GM12865 (cell line): ENCODE measurements at regions not wholly inside any gene's neighbourhood (a gene's known extent, or its start where the extent isn't known, plus 50 kb on each side); places are given as distances from the start of the nearest gene placed in this dataset.

Experiments used
- DNase-seq: peaks from one replicate; pipeline ENCODE4 v3.0.0; 2010; ENCODE audit warnings: low read depth
- H3K4me3 ChIP-seq: 2 replicates; pipeline ENCODE4 v1.5.1; 2011; ENCODE audit warnings: mild to moderate bottlenecking, low read depth, low read length, control low read depth
- TF ChIP-seq, protein P1 (sequence below): IDR thresholded peaks from 2 replicates; pipeline ENCODE4 v1.5.1; 2011; ENCODE audit warnings: low read length, control low read depth, low read depth, inconsistent platforms; ENCODE audit not compliant: insufficient read depth; ENCODE audit errors: missing control alignments

DNA sequence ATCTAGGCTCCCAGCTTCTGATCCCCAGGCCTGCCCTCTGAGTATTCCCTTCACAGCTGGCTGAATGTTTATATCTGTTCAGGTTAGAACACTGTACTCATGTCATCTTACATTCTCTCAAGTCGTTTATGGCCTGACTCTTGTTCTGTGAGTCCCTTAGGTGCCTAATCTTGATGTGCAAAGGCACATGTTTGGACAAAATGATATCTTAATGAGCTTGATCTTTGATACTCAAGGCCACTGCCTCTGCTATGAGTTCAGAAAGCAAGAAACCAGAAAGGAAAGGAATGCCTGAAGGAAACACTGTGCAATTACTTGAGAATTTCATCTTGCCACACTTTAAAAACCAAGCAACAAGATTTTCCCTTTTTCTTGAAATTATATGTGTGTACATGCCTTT, 391.8 kb upstream of the ZNF608 start:
- no peak for DNase-seq
- H3K4me3 ChIP-seq, result no peak overlapping the region
- TF ChIP-seq, protein P1, sequence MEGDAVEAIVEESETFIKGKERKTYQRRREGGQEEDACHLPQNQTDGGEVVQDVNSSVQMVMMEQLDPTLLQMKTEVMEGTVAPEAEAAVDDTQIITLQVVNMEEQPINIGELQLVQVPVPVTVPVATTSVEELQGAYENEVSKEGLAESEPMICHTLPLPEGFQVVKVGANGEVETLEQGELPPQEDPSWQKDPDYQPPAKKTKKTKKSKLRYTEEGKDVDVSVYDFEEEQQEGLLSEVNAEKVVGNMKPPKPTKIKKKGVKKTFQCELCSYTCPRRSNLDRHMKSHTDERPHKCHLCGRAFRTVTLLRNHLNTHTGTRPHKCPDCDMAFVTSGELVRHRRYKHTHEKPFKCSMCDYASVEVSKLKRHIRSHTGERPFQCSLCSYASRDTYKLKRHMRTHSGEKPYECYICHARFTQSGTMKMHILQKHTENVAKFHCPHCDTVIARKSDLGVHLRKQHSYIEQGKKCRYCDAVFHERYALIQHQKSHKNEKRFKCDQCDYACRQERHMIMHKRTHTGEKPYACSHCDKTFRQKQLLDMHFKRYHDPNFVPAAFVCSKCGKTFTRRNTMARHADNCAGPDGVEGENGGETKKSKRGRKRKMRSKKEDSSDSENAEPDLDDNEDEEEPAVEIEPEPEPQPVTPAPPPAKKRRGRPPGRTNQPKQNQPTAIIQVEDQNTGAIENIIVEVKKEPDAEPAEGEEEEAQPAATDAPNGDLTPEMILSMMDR, result no peak

DNA sequence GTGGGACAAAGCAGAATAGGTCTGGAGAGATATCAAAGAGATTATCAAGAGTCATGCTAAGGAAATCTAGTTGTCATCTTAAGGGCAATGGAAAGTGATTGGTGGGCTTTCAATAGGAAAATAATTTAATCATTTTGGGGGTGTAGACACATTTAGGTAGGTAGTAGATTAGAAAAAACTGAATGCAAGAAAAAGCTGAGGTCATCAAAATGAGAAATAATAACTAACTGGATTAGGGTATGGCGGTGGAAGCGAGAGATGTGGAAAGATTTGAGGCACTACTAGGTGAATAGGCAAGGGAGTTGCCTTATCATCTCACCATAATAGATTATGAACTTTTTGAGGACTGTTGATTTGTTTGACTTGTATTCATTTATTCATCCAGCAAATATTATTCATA, 393.2 kb upstream of the ZNF608 start:
- TF ChIP-seq, protein P1, result no peak
- no peak for DNase-seq
- no peak overlapping the region for H3K4me3 ChIP-seq

DNA sequence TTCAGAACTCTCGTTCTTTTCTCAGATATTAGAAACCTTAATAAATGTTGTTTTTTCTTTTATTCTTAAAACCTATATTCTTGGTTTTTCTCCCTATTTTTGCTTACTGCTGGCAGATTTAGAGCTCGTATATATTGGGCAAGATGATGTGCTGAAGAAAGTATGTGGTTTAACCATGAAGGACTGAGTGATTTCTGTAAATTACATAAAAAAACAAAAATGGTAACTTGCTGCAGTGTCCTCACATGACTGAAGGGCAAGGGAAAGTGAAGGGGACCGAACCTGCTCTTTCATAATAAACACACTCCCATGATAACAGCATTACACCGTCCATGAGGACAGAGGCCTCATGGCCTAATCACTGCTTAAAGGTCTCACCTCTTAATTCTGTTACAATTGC, 393.8 kb upstream of the ZNF608 start:
- H3K4me3 ChIP-seq, result no peak overlapping the region
- DNase-seq, result no peak
- TF ChIP-seq, protein P1, result no peak

DNA sequence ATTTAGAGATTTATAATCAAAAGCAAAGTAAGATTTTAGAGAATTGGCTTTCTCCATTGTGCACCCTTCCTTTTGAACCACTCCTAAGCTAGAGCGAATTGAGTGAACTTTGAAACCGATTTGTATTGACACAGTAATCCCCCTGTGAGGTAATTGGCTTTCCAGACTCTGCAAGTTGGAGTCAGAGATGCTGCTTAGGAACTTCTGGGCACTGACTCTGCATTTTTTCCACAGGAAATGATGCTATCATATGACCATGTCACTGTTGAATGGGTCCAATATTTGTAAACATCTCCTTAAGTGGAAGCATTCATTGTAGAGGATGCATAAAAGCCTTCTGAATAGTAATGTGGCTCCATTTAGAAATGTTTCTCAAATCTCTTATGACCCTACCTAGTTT, 394.4 kb upstream of the ZNF608 start:
- TF ChIP-seq, protein P1, result no peak
- DNase-seq, result no peak
- H3K4me3 ChIP-seq, result no peak overlapping the region

DNA sequence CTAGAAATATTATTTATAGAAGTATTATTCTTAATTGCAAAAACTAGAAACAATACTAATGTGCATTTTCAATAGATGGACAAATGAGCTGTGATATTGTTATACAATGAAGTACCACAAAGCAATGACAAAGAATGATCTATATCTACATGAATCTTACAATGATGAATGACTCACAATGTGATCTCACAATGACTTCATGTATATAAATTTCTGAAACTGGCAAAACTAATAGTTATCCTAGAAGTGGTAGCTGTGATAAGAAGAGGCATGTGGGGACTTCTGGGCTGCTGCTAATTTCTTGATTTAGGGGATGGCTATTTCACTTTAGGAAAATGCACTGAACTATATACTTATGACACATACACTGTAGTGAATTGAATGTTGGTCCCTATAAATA, 396.0 kb upstream of the ZNF608 start:
- no peak overlapping the region for H3K4me3 ChIP-seq
- DNase-seq, result no peak
- TF ChIP-seq, protein P1, result no peak

DNA sequence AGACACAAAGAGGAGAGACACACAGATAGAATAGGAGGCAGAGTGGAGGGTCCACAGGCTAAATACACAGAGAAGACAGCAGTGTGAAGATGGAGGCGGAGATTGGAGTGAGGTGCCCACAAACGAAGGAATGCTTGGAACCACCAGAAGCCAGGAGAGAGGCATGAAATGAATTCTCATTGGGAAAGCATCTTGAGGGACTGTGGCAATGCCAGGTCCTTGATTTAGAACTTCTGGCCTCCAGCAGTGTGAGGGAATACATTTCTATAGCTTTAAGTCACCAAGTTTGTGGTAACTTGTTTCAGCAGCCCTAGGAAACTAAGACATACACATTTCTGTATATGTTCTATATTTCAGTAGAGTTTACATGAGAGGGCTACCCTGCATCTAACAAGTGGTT, 396.6 kb upstream of the ZNF608 start:
- TF ChIP-seq, protein P1, result no peak
- no peak overlapping the region for H3K4me3 ChIP-seq
- no peak for DNase-seq

DNA sequence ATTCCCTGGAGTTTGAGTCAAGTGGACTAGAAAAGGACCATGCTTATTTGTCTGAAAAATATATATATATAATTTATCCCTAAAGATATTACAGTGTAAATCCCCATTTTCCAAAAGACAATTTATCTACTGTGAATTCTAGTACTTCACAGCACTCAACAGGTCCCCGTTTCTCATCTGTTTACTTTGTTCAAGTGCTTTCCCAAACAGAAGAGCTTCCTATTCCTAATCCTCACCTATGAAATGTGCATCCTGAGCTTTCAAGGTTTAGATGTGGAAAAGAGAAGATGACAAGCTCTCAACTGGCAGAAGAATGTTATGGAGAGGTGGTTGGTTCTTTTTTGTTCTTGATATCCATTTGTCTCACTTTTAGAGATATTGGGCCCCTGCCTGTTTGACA, 401.6 kb upstream of the ZNF608 start:
- TF ChIP-seq, protein P1, result no peak
- no peak overlapping the region for H3K4me3 ChIP-seq
- no peak for DNase-seq
